Glutamatergic neuron (in vitro differentiated cells): ENCODE measurements at regions not wholly inside any gene's neighbourhood (a gene's known extent, or its start where the extent isn't known, plus 50 kb on each side); places are given as distances from the start of the nearest gene placed in this dataset.

Experiments used
- DNase-seq: peaks from one replicate; pipeline ENCODE4 v3.0.0; 2022
- H3K27ac Mint-ChIP-seq: one replicate; pipeline ENCODE4 v1.8.0; 2020; ENCODE audit warnings: mild to moderate bottlenecking, mixed read lengths, inconsistent platforms; ENCODE audit not compliant: unreplicated experiment
- H3K27me3 Mint-ChIP-seq: one replicate; pipeline ENCODE4 v1.8.0; 2020; ENCODE audit warnings: mild to moderate bottlenecking, moderate library complexity, mixed read lengths, inconsistent platforms; ENCODE audit not compliant: unreplicated experiment
- H3K36me3 Mint-ChIP-seq: one replicate; pipeline ENCODE4 v1.8.0; 2020; ENCODE audit warnings: mild to moderate bottlenecking, mixed read lengths, inconsistent platforms; ENCODE audit not compliant: unreplicated experiment
- H3K4me1 Mint-ChIP-seq: one replicate; pipeline ENCODE4 v1.8.0; 2020; ENCODE audit warnings: mild to moderate bottlenecking, low read depth, mixed read lengths, inconsistent platforms; ENCODE audit not compliant: unreplicated experiment
- H3K4me3 Mint-ChIP-seq: one replicate; pipeline ENCODE4 v1.8.0; 2020; ENCODE audit warnings: mild to moderate bottlenecking, mixed read lengths, inconsistent platforms; ENCODE audit not compliant: unreplicated experiment
- H3K9me3 Mint-ChIP-seq: one replicate; pipeline ENCODE4 v1.8.0; 2020; ENCODE audit warnings: mild to moderate bottlenecking, moderate library complexity, mixed read lengths, inconsistent platforms; ENCODE audit not compliant: unreplicated experiment
- TF ChIP-seq, protein P1 (sequence below): fragments of 200-600 bp; sonication (generic); IDR thresholded peaks from one replicate; pipeline ENCODE4 v1.5.0; 2021; ENCODE audit not compliant: partially characterized antibody, unreplicated experiment

DNA sequence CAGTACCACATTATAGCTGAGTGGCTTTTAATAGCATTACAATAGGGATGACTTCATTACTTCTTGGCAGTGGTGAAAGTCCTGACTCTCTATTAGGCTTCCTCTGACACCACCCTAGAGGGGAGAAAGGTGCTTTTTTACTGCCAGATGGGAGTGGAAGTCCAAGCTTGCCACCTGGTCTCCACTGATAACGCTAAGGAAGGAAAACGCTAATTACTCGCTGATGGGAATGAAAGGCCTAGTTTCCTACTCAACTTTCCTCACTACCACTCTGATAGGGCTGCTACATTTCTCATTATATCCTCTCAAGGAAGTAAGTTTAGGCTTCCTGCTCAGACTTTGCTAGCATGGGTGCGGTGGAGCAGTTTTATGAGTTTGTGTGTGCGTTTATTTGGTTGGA lies 62.3 kb upstream of the PAGE3 start:
- Mint-ChIP-seq H3K4me3 (no peak overlapping the region), H3K9me3 (no peaks in the 10 kb centered on the region), H3K4me1 (no peaks in the 10 kb centered on the region), H3K27ac (no peak overlapping the region), H3K36me3 (no peaks in the 10 kb centered on the region), H3K27me3 (peaks cover 1% of the 10 kb centered on the region)
- no peak for DNase-seq
- TF ChIP-seq, protein P1, sequence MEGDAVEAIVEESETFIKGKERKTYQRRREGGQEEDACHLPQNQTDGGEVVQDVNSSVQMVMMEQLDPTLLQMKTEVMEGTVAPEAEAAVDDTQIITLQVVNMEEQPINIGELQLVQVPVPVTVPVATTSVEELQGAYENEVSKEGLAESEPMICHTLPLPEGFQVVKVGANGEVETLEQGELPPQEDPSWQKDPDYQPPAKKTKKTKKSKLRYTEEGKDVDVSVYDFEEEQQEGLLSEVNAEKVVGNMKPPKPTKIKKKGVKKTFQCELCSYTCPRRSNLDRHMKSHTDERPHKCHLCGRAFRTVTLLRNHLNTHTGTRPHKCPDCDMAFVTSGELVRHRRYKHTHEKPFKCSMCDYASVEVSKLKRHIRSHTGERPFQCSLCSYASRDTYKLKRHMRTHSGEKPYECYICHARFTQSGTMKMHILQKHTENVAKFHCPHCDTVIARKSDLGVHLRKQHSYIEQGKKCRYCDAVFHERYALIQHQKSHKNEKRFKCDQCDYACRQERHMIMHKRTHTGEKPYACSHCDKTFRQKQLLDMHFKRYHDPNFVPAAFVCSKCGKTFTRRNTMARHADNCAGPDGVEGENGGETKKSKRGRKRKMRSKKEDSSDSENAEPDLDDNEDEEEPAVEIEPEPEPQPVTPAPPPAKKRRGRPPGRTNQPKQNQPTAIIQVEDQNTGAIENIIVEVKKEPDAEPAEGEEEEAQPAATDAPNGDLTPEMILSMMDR: no peak

DNA sequence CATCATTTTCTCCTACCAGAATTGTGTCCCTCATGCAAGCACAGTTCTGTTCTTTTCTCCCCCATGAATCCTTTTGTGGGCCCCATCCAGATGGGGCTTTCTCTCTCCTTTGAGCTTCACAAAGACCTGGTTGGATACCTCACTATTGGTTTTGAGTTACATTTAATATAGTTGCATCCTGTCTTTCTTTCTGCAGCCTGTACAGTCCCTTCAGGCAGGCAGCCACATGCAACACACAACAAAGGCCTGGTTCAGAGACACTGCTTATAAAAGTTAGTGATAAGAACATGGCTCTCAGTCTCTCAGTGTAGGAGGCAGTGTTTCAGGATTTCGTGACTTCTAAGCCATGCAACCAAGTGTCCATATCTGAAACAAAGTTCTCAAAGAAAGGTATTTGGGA lies 70.6 kb upstream of the PAGE3 start:
- H3K4me1 Mint-ChIP-seq: no peaks in the 10 kb centered on the region
- no peak for DNase-seq
- H3K27ac Mint-ChIP-seq: no peak overlapping the region
- peaks cover 1% of the 10 kb centered on the region for H3K27me3 Mint-ChIP-seq
- H3K36me3 Mint-ChIP-seq: no peaks in the 10 kb centered on the region
- H3K9me3 Mint-ChIP-seq: no peaks in the 10 kb centered on the region
- TF ChIP-seq, protein P1: no peak
- H3K4me3 Mint-ChIP-seq: no peak overlapping the region

DNA sequence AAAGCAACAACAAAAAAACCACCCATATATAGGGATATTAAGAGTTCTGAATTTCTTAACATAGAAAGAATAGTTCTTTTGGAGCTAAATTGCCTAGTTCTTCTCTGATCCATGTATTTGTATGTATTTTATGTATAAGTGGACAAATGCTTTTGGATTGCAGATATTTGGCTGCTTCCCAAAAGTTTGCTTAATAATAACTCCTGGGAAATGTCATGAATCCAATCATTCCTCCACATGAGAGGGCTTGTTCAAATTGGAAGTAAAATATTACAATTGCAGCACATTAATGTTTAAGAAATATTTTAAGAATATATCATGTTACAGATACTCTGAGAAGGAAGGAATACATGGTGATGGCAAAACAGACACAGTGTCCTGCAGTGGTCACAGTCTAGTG lies 71.5 kb upstream of the PAGE3 start:
- DNase-seq: no peak
- H3K4me1 Mint-ChIP-seq: no peaks in the 10 kb centered on the region
- H3K36me3 Mint-ChIP-seq: no peaks in the 10 kb centered on the region
- TF ChIP-seq, protein P1: no peak
- H3K27ac Mint-ChIP-seq: no peak overlapping the region
- no peaks in the 10 kb centered on the region for H3K9me3 Mint-ChIP-seq
- peaks cover 1% of the 10 kb centered on the region for H3K27me3 Mint-ChIP-seq
- no peak overlapping the region for H3K4me3 Mint-ChIP-seq

DNA sequence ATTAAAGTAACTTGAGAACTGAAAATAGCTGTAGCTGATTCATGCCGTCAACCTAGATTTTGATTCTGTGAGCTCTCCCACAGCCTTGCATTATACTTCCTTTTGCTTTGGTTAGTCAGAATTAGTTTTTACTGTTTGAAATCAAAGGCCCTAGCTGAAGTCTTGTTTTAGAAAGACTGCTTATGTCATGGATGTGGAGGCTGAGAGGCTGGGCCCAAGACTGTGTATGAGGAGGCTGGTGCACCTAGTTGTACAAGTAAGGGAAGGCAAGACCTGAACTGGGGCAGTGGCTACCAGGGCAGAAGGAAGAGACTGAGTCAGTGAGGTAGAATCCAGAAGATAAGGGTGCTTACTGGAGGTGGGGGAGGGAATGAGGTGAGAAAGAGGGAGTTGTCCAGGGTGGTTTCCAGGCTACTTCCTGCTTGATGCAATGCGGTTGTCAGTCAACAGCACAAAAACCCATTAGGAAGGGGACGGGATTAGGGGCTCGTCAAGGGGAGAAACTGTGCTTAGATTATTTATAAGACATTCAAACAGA lies 76.2 kb upstream of the PAGE3 start:
- H3K36me3 Mint-ChIP-seq: no peaks in the 10 kb centered on the region
- H3K27me3 Mint-ChIP-seq: no peaks in the 10 kb centered on the region
- TF ChIP-seq, protein P1: no peak
- no peak for DNase-seq
- no peak overlapping the region for H3K4me3 Mint-ChIP-seq
- no peaks in the 10 kb centered on the region for H3K9me3 Mint-ChIP-seq
- H3K27ac Mint-ChIP-seq: no peak overlapping the region
- no peaks in the 10 kb centered on the region for H3K4me1 Mint-ChIP-seq

DNA sequence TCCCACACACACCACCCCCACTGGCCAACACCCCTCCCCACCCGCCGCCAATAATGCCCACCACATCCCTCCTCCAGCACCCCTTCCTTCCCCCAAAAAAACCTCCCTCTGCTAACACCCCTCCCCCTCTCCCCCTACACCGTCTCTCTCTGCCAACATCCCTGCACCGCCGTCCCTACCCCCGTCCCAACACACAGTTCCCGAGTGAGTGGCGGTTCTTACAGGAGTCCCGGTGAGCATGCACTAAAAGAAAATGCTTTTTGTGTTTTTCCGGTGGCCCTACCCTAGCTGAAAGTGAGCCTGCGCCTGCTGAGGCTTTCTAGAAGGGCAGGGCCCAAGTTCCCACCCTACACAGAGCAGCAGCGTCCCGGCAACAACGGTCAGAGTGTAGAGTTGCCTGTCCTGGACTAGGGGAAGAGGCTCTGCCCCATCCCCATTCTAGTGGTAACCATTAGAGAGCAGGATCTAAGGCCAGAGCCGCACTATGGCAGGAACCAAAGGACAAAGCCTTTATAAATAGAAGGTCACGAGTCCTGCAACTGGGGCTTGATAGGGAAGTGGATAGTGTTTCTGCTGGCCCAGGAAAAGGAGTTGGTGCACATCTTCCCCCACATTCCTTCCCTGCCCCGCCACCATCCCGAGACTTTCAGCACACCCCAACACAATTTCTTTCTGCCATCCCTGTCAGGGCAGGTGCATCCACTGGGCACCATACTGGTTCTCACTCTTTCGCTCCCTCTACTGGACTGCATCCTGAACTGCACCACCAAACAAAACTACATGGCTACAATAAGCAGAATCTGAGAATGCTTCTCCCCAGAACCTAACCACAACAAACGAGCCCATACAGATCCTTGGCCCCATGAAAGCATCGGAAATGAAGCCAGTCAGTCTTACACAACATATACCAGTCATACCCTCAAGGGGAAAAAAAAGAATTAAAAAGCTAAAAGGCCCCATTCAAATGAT lies 78.1 kb upstream of the PAGE3 start:
- Mint-ChIP-seq H3K4me1 (no peaks in the 10 kb centered on the region), H3K27ac (no peak overlapping the region), H3K9me3 (no peaks in the 10 kb centered on the region), H3K36me3 (no peaks in the 10 kb centered on the region), H3K4me3 (no peak overlapping the region), H3K27me3 (no peaks in the 10 kb centered on the region)
- peak; percentile 14 for DNase-seq
- TF ChIP-seq, protein P1: peak; percentile 33
